ENCODE measurements at regions not wholly inside any gene's neighbourhood (a gene's known extent, or its start where the extent isn't known, plus 50 kb on each side); places are given as distances from the start of the nearest gene placed in this dataset.

- TF ChIP-seq CTCF (conservative IDR thresholded peaks at IDR 0.05; ENCODE audit: low read depth, low read length) (no peak), EZH2 (IDR thresholded peaks at IDR 0.05; ENCODE audit: borderline replicate concordance, low read depth, low read length, poor library complexity, severe bottlenecking) (no peak)
These were observed 75.8 kb upstream of the CDH12 start for GRCh38 chr5:22928821-22929482.
